Endothelial cell of umbilical vein (primary cell): ENCODE measurements at regions not wholly inside any gene's neighbourhood (a gene's known extent, or its start where the extent isn't known, plus 50 kb on each side); places are given as distances from the start of the nearest gene placed in this dataset.

ENCODE experiments used
- BruUV-seq: library from RNA; stranded (reverse); fragments of 400-500 nt; replicated peaks from 2 replicates; lab custom pipeline; 2021; lab: Mats Ljungman, UMichigan
- CTCF ChIA-PET: fragments of 300-600, 350-600 bp; sonication (Branson Sonifier 250); formaldehyde crosslinking; loops from one replicate; lab custom pipeline; 2021; ENCODE audit warnings: antibody characterized with exemption, inconsistent platforms; lab: Charles Lee
- POLR2A ChIA-PET: fragments of 300-600, 350-600 bp; sonication (Branson Sonifier 250); formaldehyde crosslinking; loops from one replicate; lab custom pipeline; 2021; ENCODE audit warnings: antibody characterized with exemption, inconsistent platforms; lab: Charles Lee
- DNase-seq: peaks from one replicate; pipeline ENCODE4 v3.0.0-alpha.2; 2011; ENCODE audit warnings: low read depth, low spot score
- FAIRE-seq: peaks from 2 replicates; lab custom pipeline; 2011; peaks lifted over from hg19 to GRCh38; lab: Jason Lieb, UNC
- H2AFZ ChIP-seq: 2 replicates; pipeline ENCODE4 v1.6.0; 2012; ENCODE audit warnings: low read depth, low read length, control low read depth, inconsistent platforms
- H3K27ac ChIP-seq: 2 replicates; pipeline ENCODE4 v1.5.1; 2011; ENCODE audit warnings: low read depth, mild to moderate bottlenecking, control low read depth, low read length, moderate library complexity; ENCODE audit not compliant: insufficient read depth
- H3K27me3 ChIP-seq, 2 experiments: 2 replicates each; pipeline versions ENCODE4 v1.6.0 to v1.6.1; 2011; ENCODE audit warnings: low read length in 2 of 2, mixed read lengths in 1 of 2; ENCODE audit not compliant: control insufficient read depth in 2 of 2, insufficient read depth in 2 of 2
- H3K36me3 ChIP-seq, 2 experiments: 2 replicates in 1 of 2; 3 replicates in 1 of 2; pipeline ENCODE4 v1.5.1; 2011; ENCODE audit warnings: low read length in 2 of 2, mild to moderate bottlenecking in 1 of 2, moderate library complexity in 1 of 2; ENCODE audit not compliant: control insufficient read depth in 2 of 2, insufficient read depth in 2 of 2; ENCODE audit errors: extremely low read depth in 1 of 2
- H3K4me1 ChIP-seq: 3 replicates; pipeline ENCODE4 v1.5.1; 2011; ENCODE audit warnings: mild to moderate bottlenecking, low read length; ENCODE audit not compliant: control insufficient read depth, insufficient read depth; ENCODE audit errors: extremely low read depth
- H3K4me2 ChIP-seq: 2 replicates; pipeline ENCODE4 v1.6.1; 2011; ENCODE audit warnings: low read length, control low read depth, mixed read lengths; ENCODE audit not compliant: insufficient read depth
- H3K4me3 ChIP-seq, 3 experiments: fragments of 200-600 bp in 1 of 3; sonication (generic), shearing (Covaris generic) in 1 of 3; replicated peaks in 1 of 3; 2 replicates each; pipeline ENCODE4 v1.5.1; 2011 to 2016; ENCODE audit warnings: control low read depth in 3 of 3, low read length in 3 of 3, mild to moderate bottlenecking in 2 of 3, inconsistent platforms in 1 of 3, low read depth in 1 of 3, moderate library complexity in 1 of 3; ENCODE audit not compliant: insufficient read depth in 1 of 3
- H3K79me2 ChIP-seq: 2 replicates; pipeline ENCODE4 v1.6.0; 2012; ENCODE audit warnings: low read length, inconsistent platforms; ENCODE audit not compliant: control insufficient read depth, insufficient read depth
- H3K9ac ChIP-seq: replicated peaks from 2 replicates; pipeline ENCODE3; 2011; ENCODE audit warnings: low read length, control low read depth; ENCODE audit not compliant: insufficient read depth; ENCODE audit errors: extremely low read depth
- H3K9me1 ChIP-seq: replicated peaks from 3 replicates; pipeline ENCODE4 v1.6.0; 2011; ENCODE audit warnings: mild to moderate bottlenecking, low read length; ENCODE audit not compliant: control insufficient read depth, insufficient read depth; ENCODE audit errors: extremely low read depth
- H3K9me3 ChIP-seq: replicated peaks from 2 replicates; pipeline ENCODE4 v1.5.1; 2012; ENCODE audit warnings: low read length, inconsistent platforms; ENCODE audit not compliant: control insufficient read depth, insufficient read depth
- H4K20me1 ChIP-seq: replicated peaks from 2 replicates; pipeline ENCODE3; 2011; ENCODE audit warnings: mild to moderate bottlenecking, low read length; ENCODE audit not compliant: control insufficient read depth, insufficient read depth; ENCODE audit errors: extremely low read depth
- CTCF ChIP-seq, 2 donors: IDR thresholded peaks; 1 replicate in 1 of 2; 2 replicates in 1 of 2; pipeline ENCODE4 v1.5.1; 2011; ENCODE audit warnings: low read length in 2 of 2, mild to moderate bottlenecking in 2 of 2, moderate library complexity in 2 of 2, control low read depth in 1 of 2, inconsistent platforms in 1 of 2, low read depth in 1 of 2; ENCODE audit not compliant: insufficient read depth in 1 of 2; ENCODE audit errors: extremely low read depth in 1 of 2
- EZH2 ChIP-seq: IDR thresholded peaks from 2 replicates; pipeline ENCODE4 v1.6.1; 2012; ENCODE audit warnings: borderline replicate concordance, low read depth, mild to moderate bottlenecking, moderate library complexity, low read length, inconsistent platforms; ENCODE audit not compliant: severe bottlenecking
- FOS ChIP-seq: IDR thresholded peaks from 2 replicates; pipeline ENCODE4 v1.6.1; 2011; ENCODE audit warnings: mild to moderate bottlenecking, low read length, moderate library complexity, borderline replicate concordance; ENCODE audit not compliant: insufficient read depth
- GATA2 ChIP-seq: IDR thresholded peaks from 2 replicates; pipeline ENCODE4 v1.7.0; 2011; ENCODE audit warnings: low read depth, mild to moderate bottlenecking, moderate library complexity, mixed read lengths, low read length; ENCODE audit not compliant: insufficient read length, insufficient read depth
- JUN ChIP-seq: IDR thresholded peaks from 2 replicates; pipeline ENCODE4 v1.6.1; 2011; ENCODE audit warnings: borderline replicate concordance, low read depth; ENCODE audit not compliant: insufficient read length, insufficient read depth
- MAX ChIP-seq: IDR thresholded peaks from 2 replicates; pipeline ENCODE4 v1.6.1; 2011; ENCODE audit not compliant: insufficient read depth, insufficient read length
- MYC ChIP-seq: IDR thresholded peaks from one replicate; pipeline ENCODE4 v1.6.1; 2011; ENCODE audit warnings: mild to moderate bottlenecking, low read depth, low read length
- POLR2A ChIP-seq: IDR thresholded peaks from 2 replicates; pipeline ENCODE4 v1.6.1; 2012; ENCODE audit warnings: low read depth, mild to moderate bottlenecking, control low read depth, low read length
- dilution Hi-C: fragments of 300-500 bp; cut with MboI; formaldehyde crosslinking; loops from one replicate; pipeline ENCODE4 v1.15.0; 2019; ENCODE audit warnings: low sequenced_read_pairs; ENCODE audit not compliant: extremely low pct_ligation_motif_present
- intact Hi-C: fragments of 100-400 bp; cut with micrococcal nuclease; formaldehyde crosslinking; loops from one replicate; pipeline ENCODE4 v1.10.0; 2022

- ChIA-PET CTCF (no interaction called here), POLR2A (no interaction called here)
- no TSS peak for BruUV-seq
- TF ChIP-seq GATA2 (no peak), JUN (no peak), POLR2A (no peak), CTCF (IDR thresholded peaks at IDR 0.05; ENCODE audit: extremely low read depth in 1 of 2, insufficient read depth in 1 of 2, low read depth in 1 of 2, low read length in 2 of 2) (no peak), MAX (no peak), MYC (no peak), EZH2 (no peak)
- Histone ChIP-seq H3K4me3 (no peak overlapping the region), H3K4me2 (no peak overlapping the region), H3K27me3 (no peaks in the 10 kb centered on the region), H3K79me2 (no peaks in the 10 kb centered on the region), H3K4me1 (no peaks in the 10 kb centered on the region), H3K9ac (no peak overlapping the region), H4K20me1 (no peaks in the 10 kb centered on the region), H3K9me3 (no peaks in the 10 kb centered on the region), H3K27ac (no peak overlapping the region), H3K9me1 (no peaks in the 10 kb centered on the region), H2AFZ (no peak overlapping the region), H3K36me3 (no peaks in the 10 kb centered on the region)
- intact Hi-C loops (no loop called here), dilution Hi-C loops (no loop called here)
- FAIRE-seq: no peak
- DNase-seq: no peak
These were observed 440.9 kb upstream of the LRRC7 start for GRCh38 chr1:69126796-69127195.

- H4K20me1 ChIP-seq: no peaks in the 10 kb centered on the region
- no peaks in the 10 kb centered on the region for H3K4me1 ChIP-seq
- BruUV-seq: no TSS peak
- POLR2A ChIA-PET: no interaction called here
- no peaks in the 10 kb centered on the region for H3K9me3 ChIP-seq
- H3K4me2 ChIP-seq: no peak overlapping the region
- no peak overlapping the region for H3K9ac ChIP-seq
- H3K79me2 ChIP-seq: no peaks in the 10 kb centered on the region
- no peak for TF ChIP-seq MAX
- TF ChIP-seq FOS: no peak
- no peak for TF ChIP-seq POLR2A
- no peak for TF ChIP-seq MYC
- DNase-seq (no peak), FAIRE-seq (no peak)
- CTCF ChIA-PET: no interaction called here
- intact Hi-C loops (no loop called here), dilution Hi-C loops (no loop called here)
- no peak overlapping the region for H3K27ac ChIP-seq
- no peak overlapping the region for H3K4me3 ChIP-seq
- no peaks in the 10 kb centered on the region for H3K36me3 ChIP-seq
- no peaks in the 10 kb centered on the region for H3K27me3 ChIP-seq
- no peak overlapping the region for H2AFZ ChIP-seq
- no peaks in the 10 kb centered on the region for H3K9me1 ChIP-seq
These were observed 439.5 kb upstream of the LRRC7 start for GRCh38 chr1:69128204-69128603.
